GM21423 (cell line): ENCODE measurements at regions not wholly inside any gene's neighbourhood (a gene's known extent, or its start where the extent isn't known, plus 50 kb on each side); places are given as distances from the start of the nearest gene placed in this dataset.

Experiments
- ATAC-seq: cut with Tn5 transposase; IDR thresholded peaks from one replicate; pipeline ENCODE4 v1.9.1; 2021; ENCODE audit warnings: mild to moderate bottlenecking, moderate library complexity; ENCODE audit not compliant: unreplicated experiment

GRCh38 chr16:87250431-87250960, 66.7 kb downstream of the C16orf95 start:
- no peak for ATAC-seq

GRCh38 chr16:87252269-87252970, 64.8 kb downstream of the C16orf95 start:
- ATAC-seq: no peak
